ENCODE measurements at regions not wholly inside any gene's neighbourhood (a gene's known extent, or its start where the extent isn't known, plus 50 kb on each side); places are given as distances from the start of the nearest gene placed in this dataset.

DNA sequence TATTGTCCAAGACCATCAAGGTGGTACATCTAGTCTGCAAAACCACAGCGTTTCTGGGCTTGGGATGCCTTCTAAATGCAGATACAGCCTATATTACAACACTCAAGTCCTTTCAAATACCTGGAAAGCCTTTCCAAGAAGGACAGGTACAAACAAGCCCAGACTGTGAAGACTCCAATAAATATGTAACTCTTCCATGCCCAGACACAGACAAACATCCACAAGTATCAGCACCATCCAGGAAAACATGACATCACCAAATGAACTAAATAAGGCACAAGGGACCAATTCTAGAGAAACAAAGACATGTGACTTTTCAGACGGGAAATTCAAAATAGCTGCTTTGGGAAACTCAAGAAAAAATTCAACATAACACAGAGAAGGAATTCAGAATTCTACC is 152.7 kb upstream of the POC5 start:
- CTCF ChIA-PET (ENCODE audit: partially characterized antibody) = interaction anchor here (1.1 kb wide), 1 partner anchor 17 kb away, joined by 3 read pairs; no protein-coding TSS in a partner anchor
- FAIRE-seq = no peak
- TF ChIP-seq KDM4A (IDR thresholded peaks at IDR 0.05; ENCODE audit: low read depth, low read length, severe bottlenecking) = no peak
- TF ChIP-seq BCL11A (IDR thresholded peaks at IDR 0.05; ENCODE audit: low read depth in 2 of 2, low read length in 2 of 2) = no peak
- no peak for TF ChIP-seq YY1 (IDR thresholded peaks at IDR 0.05; ENCODE audit: low read depth, low read length)
- TF ChIP-seq HDAC2 (IDR thresholded peaks at IDR 0.05; ENCODE audit: borderline replicate concordance in 1 of 2, low read depth in 2 of 2, low read length in 2 of 2) = no peak
- TF ChIP-seq SUZ12 (IDR thresholded peaks at IDR 0.05; ENCODE audit: low read length) = no peak
- TF ChIP-seq SIN3A (conservative IDR thresholded peaks at IDR 0.05 in 1 of 2, IDR thresholded peaks at IDR 0.05 in 1 of 2; ENCODE audit: low read depth in 1 of 2, low read length in 2 of 2) = no peak
- no peak for TF ChIP-seq RXRA (IDR thresholded peaks at IDR 0.05; ENCODE audit: insufficient read depth, low read depth, low read length)
- TF ChIP-seq TBP (IDR thresholded peaks at IDR 0.05; ENCODE audit: low read depth, low read length) = no peak
- no peak for TF ChIP-seq EZH2 (IDR thresholded peaks at IDR 0.05; ENCODE audit: low read depth, low read length, severe bottlenecking)
- TF ChIP-seq POU5F1 (IDR thresholded peaks at IDR 0.05; ENCODE audit: low read depth, low read length) = no peak
- TF ChIP-seq HDAC6 (IDR thresholded peaks at IDR 0.05; ENCODE audit: low read depth, low read length) = no peak
- TF ChIP-seq POLR2AphosphoS5 (IDR thresholded peaks at IDR 0.05; ENCODE audit: low read depth, low read length) = no peak
- no peak for TF ChIP-seq KDM1A (IDR thresholded peaks at IDR 0.05; ENCODE audit: borderline replicate concordance, low read length)
- no peak for TF ChIP-seq TCF12 (IDR thresholded peaks at IDR 0.05; ENCODE audit: low read depth, low read length)

More for the DNA sequence above, 152.7 kb upstream of the POC5 start:
- Histone ChIP-seq H2BK5ac (ENCODE audit: low read depth, low read length) (no peak overlapping the region), H3K23me2 (ENCODE audit: low read depth, low read length) (no peaks in the 10 kb centered on the region), H2BK12ac (ENCODE audit: low read depth, low read length) (no peak overlapping the region), H3K9me3 (ENCODE audit: insufficient read depth in 2 of 2, low read depth in 1 of 2, low read length in 1 of 2) (peaks cover 0 to 3% of the 10 kb centered on the region in 2 experiments; a peak in 1 of 4 replicates), H3K4ac (replicated peaks; ENCODE audit: insufficient read length, low read depth, low read length) (no peak overlapping the region), H4K91ac (replicated peaks; ENCODE audit: insufficient read length, low read length) (no peak overlapping the region), H4K5ac (ENCODE audit: insufficient read length, low read depth, low read length) (no peak overlapping the region), H3K4me3 (ENCODE audit: extremely low read depth in 1 of 4, insufficient read depth in 2 of 4, low read depth in 3 of 4, low read length in 4 of 4) (no peak overlapping the region), H3K4me2 (ENCODE audit: insufficient read depth in 1 of 2, low read depth in 2 of 2, low read length in 2 of 2) (no peak overlapping the region), H3K36me3 (ENCODE audit: control insufficient read depth in 2 of 4, insufficient read depth in 4 of 4, low read length in 3 of 4) (no peaks in the 10 kb centered on the region), H3K79me1 (ENCODE audit: low read depth, low read length) (no peaks in the 10 kb centered on the region), H3K4me1 (replicated peaks in 1 of 4; ENCODE audit: control insufficient read depth in 3 of 4, insufficient read depth in 4 of 4, low read length in 3 of 4) (no peaks in the 10 kb centered on the region), H3K56ac (replicated peaks; ENCODE audit: insufficient read length, low read depth, low read length) (no peak overlapping the region), H2AFZ (ENCODE audit: low read length) (peak overlapping the region; percentile 11; the same call in 1 of the 2 replicates), H2BK15ac (ENCODE audit: low read length) (no peak overlapping the region), H3K27ac (ENCODE audit: low read depth, low read length) (no peak overlapping the region), H2BK120ac (replicated peaks; ENCODE audit: low read depth, low read length) (no peak overlapping the region), H3K27me3 (replicated peaks in 1 of 4; ENCODE audit: control insufficient read depth in 3 of 4, extremely low read depth in 1 of 4, insufficient read depth in 3 of 4, low read length in 3 of 4) (no peaks in the 10 kb centered on the region), H3K79me2 (ENCODE audit: control insufficient read depth in 1 of 2, insufficient read depth in 2 of 2, low read length in 2 of 2) (no peaks in the 10 kb centered on the region), H4K20me1 (replicated peaks in 1 of 2; ENCODE audit: control insufficient read depth in 1 of 2, insufficient read depth in 2 of 2, low read length in 2 of 2) (no peaks in the 10 kb centered on the region), H2BK20ac (ENCODE audit: low read length) (no peak overlapping the region), H3K9ac (replicated peaks in 1 of 4; ENCODE audit: extremely low read depth in 1 of 4, low read depth in 3 of 4, low read length in 3 of 4) (no peak overlapping the region), H2AK5ac (ENCODE audit: low read depth, low read length) (no peak overlapping the region), H3K23ac (ENCODE audit: insufficient read length) (no peak overlapping the region), H3K18ac (ENCODE audit: extremely low read depth, low read length) (no peak overlapping the region), H3K14ac (ENCODE audit: insufficient read length) (no peak overlapping the region), H4K8ac (ENCODE audit: extremely low read depth, insufficient read depth, low read length) (no peak overlapping the region)
- WGBS, 2 experiments (ENCODE audit: extremely low coverage in 1 of 2, insufficient coverage in 1 of 2, insufficient read length in 1 of 2, insufficient replicate concordance in 2 of 2, low coverage in 1 of 2, low lambda C conversion rate in 2 of 2, missing lambda C conversion rate in 1 of 2) = 67% methylated on average over 2 of the region's 2 CpGs; no CpG with 5 or more reads in 1 of the 2 experiments
- POLR2A ChIA-PET (ENCODE audit: partially characterized antibody) = no interaction called here
- no peak for DNase-seq (ENCODE audit: low read depth in 1 of 2, low spot score in 2 of 2)

Data from H1 (cell line).